ENCODE measurements at regions not wholly inside any gene's neighbourhood (a gene's known extent, or its start where the extent isn't known, plus 50 kb on each side); places are given as distances from the start of the nearest gene placed in this dataset.

DNA sequence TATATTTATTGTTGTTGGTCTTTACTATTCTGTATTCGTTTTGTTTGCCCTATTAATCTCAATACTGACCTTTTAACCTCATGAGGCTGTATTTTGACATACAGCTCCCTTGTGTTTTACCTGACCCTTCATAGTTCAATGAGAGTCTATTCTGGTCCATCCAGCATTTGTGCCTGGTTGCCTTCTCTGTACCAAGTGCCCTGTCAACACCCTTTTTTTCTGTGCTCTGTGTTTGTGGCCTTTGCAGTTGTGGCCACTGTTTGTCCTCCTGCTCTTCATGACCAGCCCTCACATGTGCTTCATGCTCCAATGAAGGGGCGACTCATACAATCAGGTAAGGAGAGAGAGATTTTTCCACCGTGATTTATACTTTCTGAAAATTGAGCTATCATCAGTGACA is 368.2 kb downstream of the IL20RB start:
- TF ChIP-seq MAFK (IDR thresholded peaks at IDR 0.05; ENCODE audit: low read depth, low read length) (no peak), CHD1 (IDR thresholded peaks at IDR 0.05; ENCODE audit: low read depth, low read length) (no peak), USF2 (IDR thresholded peaks at IDR 0.05; ENCODE audit: low read depth, low read length) (no peak), RFX5 (IDR thresholded peaks at IDR 0.05; ENCODE audit: low read depth, low read length) (no peak), RAD21 (IDR thresholded peaks at IDR 0.05; ENCODE audit: low read length) (no peak), MXI1 (IDR thresholded peaks at IDR 0.05; ENCODE audit: borderline replicate concordance, low read depth, low read length) (no peak), SMC3 (IDR thresholded peaks at IDR 0.05; ENCODE audit: low read depth, low read length) (no peak), POLR2A (IDR thresholded peaks at IDR 0.05; ENCODE audit: low read depth, low read length) (no peak), FOS (IDR thresholded peaks at IDR 0.05; ENCODE audit: low read depth, low read length) (no peak), BHLHE40 (IDR thresholded peaks at IDR 0.05; ENCODE audit: low read depth, low read length) (no peak), RCOR1 (IDR thresholded peaks at IDR 0.05; ENCODE audit: insufficient replicate concordance, low read length) (no peak)
- TF ChIP-seq, protein P1, sequence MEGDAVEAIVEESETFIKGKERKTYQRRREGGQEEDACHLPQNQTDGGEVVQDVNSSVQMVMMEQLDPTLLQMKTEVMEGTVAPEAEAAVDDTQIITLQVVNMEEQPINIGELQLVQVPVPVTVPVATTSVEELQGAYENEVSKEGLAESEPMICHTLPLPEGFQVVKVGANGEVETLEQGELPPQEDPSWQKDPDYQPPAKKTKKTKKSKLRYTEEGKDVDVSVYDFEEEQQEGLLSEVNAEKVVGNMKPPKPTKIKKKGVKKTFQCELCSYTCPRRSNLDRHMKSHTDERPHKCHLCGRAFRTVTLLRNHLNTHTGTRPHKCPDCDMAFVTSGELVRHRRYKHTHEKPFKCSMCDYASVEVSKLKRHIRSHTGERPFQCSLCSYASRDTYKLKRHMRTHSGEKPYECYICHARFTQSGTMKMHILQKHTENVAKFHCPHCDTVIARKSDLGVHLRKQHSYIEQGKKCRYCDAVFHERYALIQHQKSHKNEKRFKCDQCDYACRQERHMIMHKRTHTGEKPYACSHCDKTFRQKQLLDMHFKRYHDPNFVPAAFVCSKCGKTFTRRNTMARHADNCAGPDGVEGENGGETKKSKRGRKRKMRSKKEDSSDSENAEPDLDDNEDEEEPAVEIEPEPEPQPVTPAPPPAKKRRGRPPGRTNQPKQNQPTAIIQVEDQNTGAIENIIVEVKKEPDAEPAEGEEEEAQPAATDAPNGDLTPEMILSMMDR (conservative IDR thresholded peaks at IDR 0.05; ENCODE audit: low read depth, low read length) = no peak
